ENCODE measurements at regions not wholly inside any gene's neighbourhood (a gene's known extent, or its start where the extent isn't known, plus 50 kb on each side); places are given as distances from the start of the nearest gene placed in this dataset.
"Not testable (repeated sequence)": the region's sequence is repeated elsewhere in the genome, so short reads cannot be mapped to it uniquely, and the experiment has no call there.

DNA sequence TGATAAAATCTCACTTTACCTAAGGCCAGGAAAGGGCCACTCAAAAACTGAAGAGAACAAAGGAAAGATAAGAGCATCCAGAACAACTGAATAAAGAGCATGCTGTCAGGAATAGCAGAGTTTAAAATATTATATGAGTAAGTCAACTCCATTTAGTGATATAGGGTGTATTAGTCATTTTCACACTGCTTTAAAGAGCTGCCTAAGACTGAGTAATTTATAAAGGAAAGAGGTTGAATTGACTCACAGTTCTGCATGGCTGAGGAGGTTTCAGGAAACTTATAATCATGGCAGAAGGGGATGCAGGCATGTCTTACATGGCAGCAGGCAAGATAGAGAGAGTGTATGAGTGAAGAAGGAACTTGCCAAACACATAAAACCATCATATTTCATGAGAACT lies 778.0 kb upstream of the NECTIN3 start:
- no peak for DNase-seq (ENCODE audit: low read depth in 4 of 4, low spot score in 3 of 4)

GRCh38 chr3:110296885-110297284 lies 774.7 kb upstream of the NECTIN3 start:
- no peak for DNase-seq (ENCODE audit: low read depth in 4 of 4, low spot score in 3 of 4)

DNA sequence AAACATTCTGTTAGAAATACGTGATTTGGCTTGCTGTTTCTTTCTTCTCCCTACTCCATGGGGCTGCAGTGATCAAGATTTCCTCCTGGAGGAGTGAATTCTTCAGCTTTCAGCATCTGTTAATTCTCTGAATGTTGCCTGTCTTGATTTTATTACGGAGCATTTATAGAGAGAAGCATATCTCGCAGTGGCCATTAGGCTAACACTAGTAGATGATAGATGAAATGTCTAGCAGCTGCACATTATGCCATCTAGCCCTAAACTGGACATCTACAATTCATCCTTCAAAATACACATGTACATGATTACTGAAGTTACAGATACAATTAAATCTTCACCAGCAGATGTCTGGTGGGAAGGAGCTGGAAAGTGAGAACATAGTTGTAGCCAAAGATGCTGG lies 769.8 kb upstream of the NECTIN3 start:
- DNase-seq (ENCODE audit: low read depth in 4 of 4, low spot score in 3 of 4), result no peak

DNA sequence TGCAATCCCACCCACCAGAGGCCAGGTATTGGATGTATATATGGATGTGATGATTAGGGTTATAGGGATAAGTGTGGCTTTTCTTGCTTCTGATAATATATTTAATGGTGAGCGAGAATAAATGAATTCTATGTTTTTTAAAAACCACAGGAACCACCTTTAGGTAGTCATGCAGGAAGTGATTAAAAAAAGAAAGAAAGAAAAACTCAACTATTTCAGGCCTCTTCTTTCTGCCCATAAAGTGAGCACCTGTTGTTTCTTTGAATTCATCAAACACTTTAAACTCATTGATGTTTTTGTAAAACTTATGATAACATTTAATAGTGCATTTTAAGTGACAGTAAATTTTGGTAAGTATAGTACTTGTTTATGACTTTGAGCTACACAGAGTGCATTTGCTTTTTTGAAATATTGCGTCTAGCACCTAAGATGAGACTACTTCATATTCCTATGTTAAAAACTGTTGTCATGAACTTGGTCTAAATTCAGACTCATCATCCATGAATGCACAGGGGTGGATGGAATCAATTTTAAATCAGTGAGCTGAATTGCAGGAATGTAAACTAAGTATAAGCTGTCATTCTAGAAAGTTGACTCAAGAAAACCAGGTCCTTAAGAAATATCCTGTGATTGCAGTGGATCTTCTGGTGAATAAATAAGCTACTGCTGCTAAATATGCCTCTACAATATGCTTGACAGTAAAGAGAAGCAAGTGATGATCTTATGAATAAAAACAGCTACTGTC lies 764.4 kb upstream of the NECTIN3 start:
- DNase-seq (ENCODE audit: low read depth in 4 of 4, low spot score in 3 of 4), result no peak

GRCh38 chr3:110311541-110311940 lies 760.1 kb upstream of the NECTIN3 start:
- DNase-seq (ENCODE audit: low read depth in 4 of 4, low spot score in 3 of 4), result no peak

GRCh38 chr3:110314512-110315114 lies 757.0 kb upstream of the NECTIN3 start:
- DNase-seq (ENCODE audit: low read depth in 4 of 4, low spot score in 3 of 4), result peak; percentile 1 to 39 (median 16)

GRCh38 chr3:110318108-110318507 lies 753.5 kb upstream of the NECTIN3 start:
- no peak for DNase-seq (ENCODE audit: low read depth in 4 of 4, low spot score in 3 of 4)

DNA sequence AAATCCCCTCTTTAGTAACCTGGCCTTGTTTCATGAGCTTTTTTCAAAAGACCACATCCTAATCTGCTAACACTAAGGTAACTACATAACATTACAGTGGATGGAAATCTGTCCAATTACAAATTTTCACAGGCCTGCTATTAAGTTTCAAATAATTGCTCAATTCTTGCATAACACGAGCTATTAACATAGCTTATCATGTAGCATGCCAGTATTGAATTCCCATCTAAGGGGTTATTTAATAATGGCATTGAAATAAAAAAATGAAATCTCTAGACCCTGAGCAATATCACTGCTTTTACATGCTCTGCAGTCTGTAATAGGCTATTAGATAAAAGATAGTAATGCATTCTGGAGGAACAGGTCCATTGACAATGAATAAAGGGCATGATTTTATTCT lies 748.3 kb upstream of the NECTIN3 start:
- DNase-seq (ENCODE audit: low read depth in 4 of 4, low spot score in 3 of 4), result no peak

- no peak for DNase-seq (ENCODE audit: low read depth in 4 of 4, low spot score in 3 of 4)
Measured at GRCh38 chr3:110324171-110324705, 747.4 kb upstream of the NECTIN3 start.

- DNase-seq (ENCODE audit: low read depth in 4 of 4, low spot score in 3 of 4), result no peak
Measured at GRCh38 chr3:110327870-110328269, 743.7 kb upstream of the NECTIN3 start.

- not testable (repeated sequence) for DNase-seq (ENCODE audit: low read depth in 4 of 4, low spot score in 3 of 4)
Measured at GRCh38 chr3:110331562-110331961, 740.1 kb upstream of the NECTIN3 start.

- DNase-seq (ENCODE audit: low read depth in 4 of 4, low spot score in 3 of 4), result no peak
Measured at GRCh38 chr3:110332629-110333028, 739.0 kb upstream of the NECTIN3 start.

DNA sequence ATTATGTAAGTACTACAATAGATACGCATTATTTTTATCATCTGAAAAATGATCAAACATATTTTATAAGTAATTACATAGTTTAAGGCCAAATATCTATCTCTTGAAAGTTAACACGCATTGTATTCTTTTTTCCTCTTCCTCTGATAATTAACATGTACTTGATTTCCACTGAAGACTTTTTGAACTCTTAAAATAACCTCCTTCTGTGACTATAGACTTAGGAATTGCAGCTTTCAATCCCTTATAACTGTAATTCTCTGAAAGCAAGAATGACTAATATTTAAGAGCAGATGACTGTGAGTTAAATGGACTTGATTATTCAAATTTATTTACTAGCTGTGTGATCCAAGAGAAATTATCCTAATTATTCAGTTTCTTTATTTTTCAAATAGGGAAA lies 730.6 kb upstream of the NECTIN3 start:
- DNase-seq (ENCODE audit: low read depth in 4 of 4, low spot score in 3 of 4), result no peak

DNA sequence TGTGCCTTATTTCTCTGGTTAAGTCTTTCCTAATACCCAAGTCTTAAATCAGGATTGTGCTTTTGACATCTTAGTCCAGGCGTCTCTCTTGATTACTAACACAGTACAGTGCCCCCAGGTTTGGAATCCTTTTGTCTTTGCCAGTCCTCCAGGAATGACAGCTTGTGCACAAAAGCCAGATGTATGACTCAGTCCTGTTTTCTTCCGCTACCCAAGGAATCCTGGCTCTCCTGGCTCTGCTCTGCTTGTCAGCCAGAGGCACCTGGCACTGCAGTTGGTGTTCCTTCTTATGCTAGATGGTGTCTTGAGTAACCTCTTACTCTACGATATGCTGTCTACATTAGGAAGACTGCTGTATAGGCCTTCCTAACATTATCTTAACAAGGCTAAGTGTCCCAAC lies 728.2 kb upstream of the NECTIN3 start:
- no peak for DNase-seq (ENCODE audit: low read depth in 4 of 4, low spot score in 3 of 4)

DNA sequence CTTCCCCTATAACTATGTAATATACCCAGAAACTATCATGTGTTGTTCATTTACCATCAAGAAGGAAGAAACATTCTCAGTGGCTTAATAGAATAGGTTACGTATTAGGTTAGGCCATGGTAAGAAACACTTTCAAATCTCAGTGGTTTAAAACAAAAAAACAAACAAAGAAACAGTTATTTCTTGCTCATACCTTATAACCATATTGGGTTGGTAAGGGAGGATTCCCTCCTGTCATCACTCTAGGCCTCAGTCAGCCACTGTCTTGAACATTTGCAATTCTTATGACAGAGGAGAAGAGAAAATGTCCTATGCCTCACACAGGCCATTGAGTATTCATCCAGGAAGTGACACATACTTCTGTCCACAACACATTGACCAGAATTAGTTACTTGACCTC lies 727.7 kb upstream of the NECTIN3 start:
- no peak for DNase-seq (ENCODE audit: low read depth in 4 of 4, low spot score in 3 of 4)

DNA sequence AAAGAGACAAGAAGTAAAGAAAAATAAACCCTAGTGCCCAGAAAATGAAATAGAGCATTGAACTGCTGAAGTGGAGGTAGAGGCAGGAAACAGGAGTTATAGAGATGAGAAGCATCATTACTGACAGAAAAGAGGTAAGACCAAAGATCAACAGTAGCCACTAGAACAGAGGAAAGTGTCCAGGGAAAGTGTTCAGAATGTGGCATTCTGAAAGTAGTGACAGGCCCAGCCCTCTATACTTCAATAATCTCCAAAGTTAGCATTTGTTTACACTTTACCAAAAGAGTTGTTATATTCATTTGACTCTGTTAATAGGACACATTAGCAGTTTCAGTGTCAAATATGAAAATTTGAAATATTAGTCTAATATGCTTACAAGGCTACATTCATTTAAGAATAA lies 727.1 kb upstream of the NECTIN3 start:
- DNase-seq (ENCODE audit: low read depth in 4 of 4, low spot score in 3 of 4), result no peak

DNA sequence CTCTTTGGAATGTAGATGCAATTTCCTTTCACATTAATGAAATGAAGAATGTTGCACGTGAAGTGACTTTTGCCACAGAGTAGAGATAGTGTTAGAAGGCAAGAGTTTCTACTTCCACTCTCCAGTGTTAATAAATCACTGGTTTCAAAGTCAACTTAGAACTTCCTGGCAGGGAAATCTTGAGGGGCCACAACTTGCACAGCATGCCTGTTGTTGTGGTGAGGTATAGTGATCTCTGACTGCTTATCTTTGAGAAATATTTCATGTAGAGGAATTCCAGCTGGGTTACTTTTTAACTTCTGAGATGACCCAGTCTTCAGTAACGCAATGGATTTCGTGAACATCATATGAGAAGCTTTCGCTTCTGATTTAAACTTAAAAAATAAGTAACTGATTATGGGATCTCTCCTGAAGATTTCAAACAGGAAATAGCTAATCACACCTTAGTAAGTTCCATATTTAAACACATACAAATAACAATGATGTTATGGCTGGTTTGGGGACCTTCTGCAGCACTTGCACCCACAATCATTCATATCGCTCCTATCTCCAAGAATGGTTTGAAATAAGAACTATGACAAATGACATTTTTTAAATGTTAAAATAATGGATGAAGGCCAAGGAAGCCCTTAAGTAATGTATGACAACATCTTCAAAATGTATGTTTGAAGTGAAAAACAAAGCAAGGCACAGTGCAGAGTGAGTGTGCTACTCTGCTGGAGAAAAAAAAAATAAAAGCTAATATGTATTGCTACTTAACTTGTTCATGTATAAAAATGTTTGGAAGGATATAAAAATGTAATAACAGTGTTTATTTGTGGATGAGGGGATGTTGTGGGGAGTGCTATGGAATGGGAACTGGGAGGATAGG lies 726.5 kb upstream of the NECTIN3 start:
- DNase-seq (ENCODE audit: low read depth in 4 of 4, low spot score in 3 of 4), result peak in 1 of 4 donors; percentile 3

- no peak for DNase-seq (ENCODE audit: low read depth in 4 of 4, low spot score in 3 of 4)
Measured at GRCh38 chr3:110349295-110349694, 722.3 kb upstream of the NECTIN3 start.

DNA sequence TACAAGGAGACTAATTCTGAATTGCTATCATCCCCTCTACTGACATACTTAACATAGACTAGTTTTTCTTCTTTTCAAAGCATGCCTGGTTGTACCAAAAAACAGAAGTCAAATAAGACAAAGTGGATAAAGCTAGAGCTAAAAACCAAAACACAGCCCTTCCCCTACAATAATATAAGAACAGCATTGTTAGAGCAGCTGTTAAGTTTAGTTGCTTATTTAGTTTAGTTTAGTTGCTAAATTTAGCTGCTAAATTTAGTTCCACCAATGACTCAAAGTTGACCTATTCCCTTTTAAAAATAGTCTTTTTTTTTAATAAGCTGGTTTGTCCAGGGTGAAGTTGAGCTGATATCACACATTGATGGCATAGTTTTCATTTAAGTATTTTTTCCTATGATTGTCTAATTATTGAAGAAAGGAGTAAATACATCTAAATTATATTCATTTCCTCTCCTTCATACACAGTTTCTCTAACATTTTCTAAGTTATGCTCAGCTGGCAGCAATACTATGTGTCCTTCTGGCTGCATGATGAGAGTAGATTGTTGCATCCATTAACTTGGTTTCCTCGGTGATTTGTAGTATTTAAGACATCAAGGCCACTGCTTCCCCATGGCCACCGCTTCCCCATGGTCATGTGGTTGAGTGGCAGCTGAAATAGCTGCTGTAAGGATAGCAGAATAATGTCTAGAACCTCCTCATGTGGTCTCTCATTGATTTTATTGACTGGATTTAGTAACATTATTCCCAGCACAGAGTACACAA lies 718.6 kb upstream of the NECTIN3 start:
- DNase-seq (ENCODE audit: low read depth in 4 of 4, low spot score in 3 of 4), result no peak

DNA sequence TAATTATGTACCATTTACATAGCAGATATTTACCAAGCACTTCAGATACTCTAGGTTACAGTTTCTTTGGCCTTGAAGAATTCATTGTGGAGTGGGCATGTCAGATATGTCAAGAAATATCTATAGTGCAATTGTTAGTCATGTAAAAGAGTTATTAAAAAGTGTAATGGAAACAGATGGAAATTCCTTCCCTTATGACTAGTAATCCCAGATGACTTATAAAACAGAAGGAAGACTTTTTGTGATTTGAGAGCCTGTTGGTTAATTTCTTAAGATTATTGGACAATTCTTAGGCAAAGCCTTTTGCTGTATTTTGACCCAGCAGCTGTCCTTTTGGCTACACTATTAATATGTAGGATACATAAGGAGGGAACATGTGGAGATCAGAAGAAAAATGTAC lies 708.9 kb upstream of the NECTIN3 start:
- DNase-seq (ENCODE audit: low read depth in 4 of 4, low spot score in 3 of 4), result no peak

- not testable (repeated sequence) for DNase-seq (ENCODE audit: low read depth in 4 of 4, low spot score in 3 of 4)
Measured at GRCh38 chr3:110367289-110367688, 704.3 kb upstream of the NECTIN3 start.

Data from left renal pelvis (tissue), 4 donors.